DND-41 (cell line): ENCODE measurements at regions not wholly inside any gene's neighbourhood (a gene's known extent, or its start where the extent isn't known, plus 50 kb on each side); places are given as distances from the start of the nearest gene placed in this dataset.

Experiments used
- ATAC-seq: fragments of 200-7000 bp; cut with Tn5 transposase; 3 replicates; pipeline ENCODE4 v1.9.1; 2021; ENCODE audit warnings: low read depth; ENCODE audit not compliant: insufficient read depth
- DNase-seq: peaks from one replicate; pipeline ENCODE4 v3.0.0-alpha.2; 2020
- H2AFZ ChIP-seq: 2 replicates; pipeline ENCODE4 v1.6.0; 2012; ENCODE audit warnings: low read depth, low read length
- H3K27ac ChIP-seq: 2 replicates; pipeline ENCODE4 v1.5.1; 2012; ENCODE audit warnings: low read length, inconsistent platforms
- H3K27me3 ChIP-seq: fragments of 200-600 bp; sonication (generic); 2 replicates; pipeline ENCODE4 v1.6.0; 2012; ENCODE audit warnings: low read length, mild to moderate bottlenecking, inconsistent platforms; ENCODE audit not compliant: insufficient read depth, poor library complexity
- H3K36me3 ChIP-seq: 2 replicates; pipeline ENCODE4 v1.5.1; 2012; ENCODE audit warnings: low read length, inconsistent platforms; ENCODE audit not compliant: insufficient read depth
- H3K4me1 ChIP-seq: 2 replicates; pipeline ENCODE4 v1.5.1; 2012; ENCODE audit warnings: mild to moderate bottlenecking, low read length; ENCODE audit not compliant: insufficient read depth
- H3K4me2 ChIP-seq: 2 replicates; pipeline ENCODE4 v1.6.0; 2012; ENCODE audit warnings: mild to moderate bottlenecking, moderate library complexity, low read length, inconsistent platforms; ENCODE audit not compliant: insufficient read depth
- H3K4me3 ChIP-seq, 2 experiments: fragments of 200-600 bp in 1 of 2; shearing (Covaris generic) in 1 of 2; 2 replicates each; pipeline ENCODE4 v1.5.1; 2012 to 2016; ENCODE audit warnings: inconsistent platforms in 2 of 2, low read length in 2 of 2, mild to moderate bottlenecking in 2 of 2, low read depth in 1 of 2, moderate library complexity in 1 of 2
- H3K79me2 ChIP-seq: 2 replicates; pipeline ENCODE4 v1.6.0; 2012; ENCODE audit warnings: low read length, inconsistent platforms; ENCODE audit not compliant: insufficient read depth
- H3K9ac ChIP-seq: 2 replicates; pipeline ENCODE4 v1.6.0; 2012; ENCODE audit warnings: low read depth, mild to moderate bottlenecking, inconsistent platforms, low read length, moderate library complexity
- H3K9me3 ChIP-seq: 2 replicates; pipeline ENCODE4 v1.5.1; 2012; ENCODE audit warnings: low read length, moderate library complexity, mild to moderate bottlenecking, inconsistent platforms; ENCODE audit not compliant: insufficient read depth, severe bottlenecking
- H4K20me1 ChIP-seq: 2 replicates; pipeline ENCODE4 v1.6.0; 2012; ENCODE audit warnings: low read length; ENCODE audit not compliant: insufficient read depth
- CTCF ChIP-seq: IDR thresholded peaks from 2 replicates; pipeline ENCODE4 v1.5.1; 2012; ENCODE audit warnings: borderline replicate concordance, low read length, moderate library complexity, mild to moderate bottlenecking; ENCODE audit not compliant: poor library complexity, severe bottlenecking; ENCODE audit errors: extremely low read depth
- EZH2 ChIP-seq: IDR thresholded peaks from 3 replicates; pipeline ENCODE4 v1.6.1; 2012; ENCODE audit warnings: borderline replicate concordance, low read depth, mild to moderate bottlenecking, moderate library complexity, low read length, inconsistent platforms; ENCODE audit not compliant: severe bottlenecking

- H4K20me1 ChIP-seq: no peaks in the 10 kb centered on the region
- no peak for TF ChIP-seq CTCF
- TF ChIP-seq EZH2: no peak
- no peaks in the 10 kb centered on the region for H3K4me1 ChIP-seq
- ATAC-seq (no peak), DNase-seq (no peak)
- H3K4me3 ChIP-seq: no peak overlapping the region
- H2AFZ ChIP-seq: no peak overlapping the region
- no peaks in the 10 kb centered on the region for H3K79me2 ChIP-seq
- H3K9ac ChIP-seq: no peak overlapping the region
- no peak overlapping the region for H3K27ac ChIP-seq
- no peaks in the 10 kb centered on the region for H3K9me3 ChIP-seq
- H3K4me2 ChIP-seq: no peak overlapping the region
- no peaks in the 10 kb centered on the region for H3K27me3 ChIP-seq
- H3K36me3 ChIP-seq: no peaks in the 10 kb centered on the region
Observed at GRCh38 chr2:164014791-164015190, 279.0 kb upstream of the FIGN start.

GRCh38 chr2:164014068-164014731 lies 278.4 kb upstream of the FIGN start:
- Histone ChIP-seq H3K27ac (no peak overlapping the region), H3K4me1 (no peaks in the 10 kb centered on the region), H3K4me3 (no peak overlapping the region), H3K9ac (no peak overlapping the region), H3K36me3 (no peaks in the 10 kb centered on the region), H3K27me3 (no peaks in the 10 kb centered on the region), H3K79me2 (no peaks in the 10 kb centered on the region), H3K9me3 (no peaks in the 10 kb centered on the region), H3K4me2 (no peak overlapping the region), H2AFZ (no peak overlapping the region), H4K20me1 (no peaks in the 10 kb centered on the region)
- no peak for DNase-seq
- TF ChIP-seq CTCF: no peak
- no peak for TF ChIP-seq EZH2
- ATAC-seq: no peak

GRCh38 chr2:164012581-164012980 lies 276.8 kb upstream of the FIGN start:
- H3K4me2 ChIP-seq: no peak overlapping the region
- ATAC-seq: no peak
- H3K79me2 ChIP-seq: no peaks in the 10 kb centered on the region
- no peak overlapping the region for H3K4me3 ChIP-seq
- H4K20me1 ChIP-seq: no peaks in the 10 kb centered on the region
- no peaks in the 10 kb centered on the region for H3K27me3 ChIP-seq
- no peak overlapping the region for H2AFZ ChIP-seq
- no peaks in the 10 kb centered on the region for H3K36me3 ChIP-seq
- DNase-seq: no peak
- TF ChIP-seq CTCF (no peak), EZH2 (no peak)
- H3K27ac ChIP-seq: no peak overlapping the region
- H3K9me3 ChIP-seq: no peaks in the 10 kb centered on the region
- H3K9ac ChIP-seq: no peak overlapping the region
- H3K4me1 ChIP-seq: no peaks in the 10 kb centered on the region
